Osteocyte (in vitro differentiated cells): ENCODE measurements at regions not wholly inside any gene's neighbourhood (a gene's known extent, or its start where the extent isn't known, plus 50 kb on each side); places are given as distances from the start of the nearest gene placed in this dataset.

Source experiments
- DNase-seq: peaks from one replicate; pipeline ENCODE4 v3.0.0; 2021; ENCODE audit warnings: mixed read lengths; ENCODE audit not compliant: unreplicated experiment; ENCODE audit errors: extremely low spot score
- H3K27ac Mint-ChIP-seq: one replicate; pipeline ENCODE4 v1.8.0; 2021; ENCODE audit warnings: mild to moderate bottlenecking, mixed read lengths; ENCODE audit not compliant: unreplicated experiment
- H3K27me3 Mint-ChIP-seq: one replicate; pipeline ENCODE4 v1.8.0; 2021; ENCODE audit warnings: mixed read lengths; ENCODE audit not compliant: unreplicated experiment
- H3K36me3 Mint-ChIP-seq: one replicate; pipeline ENCODE4 v1.8.0; 2021; ENCODE audit warnings: mixed read lengths; ENCODE audit not compliant: unreplicated experiment
- H3K4me1 Mint-ChIP-seq: one replicate; pipeline ENCODE4 v1.8.0; 2021; ENCODE audit warnings: mixed read lengths; ENCODE audit not compliant: unreplicated experiment
- H3K4me3 Mint-ChIP-seq: one replicate; pipeline ENCODE4 v1.8.0; 2021; ENCODE audit warnings: mild to moderate bottlenecking, moderate library complexity, mixed read lengths; ENCODE audit not compliant: unreplicated experiment
- H3K9me3 Mint-ChIP-seq: one replicate; pipeline ENCODE4 v1.8.0; 2021; ENCODE audit warnings: mixed read lengths; ENCODE audit not compliant: unreplicated experiment
- TF ChIP-seq, protein P1 (sequence below): fragments of 200-600 bp; sonication (generic); IDR thresholded peaks from 2 replicates; pipeline ENCODE4 v1.5.0; 2021; ENCODE audit warnings: antibody characterized with exemption, mild to moderate bottlenecking, moderate library complexity

- no peaks in the 10 kb centered on the region for H3K27me3 Mint-ChIP-seq
- peaks cover 7% of the 10 kb centered on the region for H3K9me3 Mint-ChIP-seq
Measured at GRCh38 chr4:164481306-164482091, 272.4 kb upstream of the SMIM31 start.

GRCh38 chr4:164482092-164482404 lies 271.9 kb upstream of the SMIM31 start:
- peaks cover 4% of the 10 kb centered on the region for H3K9me3 Mint-ChIP-seq
- H3K4me3 Mint-ChIP-seq: no peak overlapping the region
- no peak for DNase-seq
- no peak overlapping the region for H3K27ac Mint-ChIP-seq
- no peaks in the 10 kb centered on the region for H3K27me3 Mint-ChIP-seq
- H3K4me1 Mint-ChIP-seq: no peaks in the 10 kb centered on the region
- TF ChIP-seq, protein P1, sequence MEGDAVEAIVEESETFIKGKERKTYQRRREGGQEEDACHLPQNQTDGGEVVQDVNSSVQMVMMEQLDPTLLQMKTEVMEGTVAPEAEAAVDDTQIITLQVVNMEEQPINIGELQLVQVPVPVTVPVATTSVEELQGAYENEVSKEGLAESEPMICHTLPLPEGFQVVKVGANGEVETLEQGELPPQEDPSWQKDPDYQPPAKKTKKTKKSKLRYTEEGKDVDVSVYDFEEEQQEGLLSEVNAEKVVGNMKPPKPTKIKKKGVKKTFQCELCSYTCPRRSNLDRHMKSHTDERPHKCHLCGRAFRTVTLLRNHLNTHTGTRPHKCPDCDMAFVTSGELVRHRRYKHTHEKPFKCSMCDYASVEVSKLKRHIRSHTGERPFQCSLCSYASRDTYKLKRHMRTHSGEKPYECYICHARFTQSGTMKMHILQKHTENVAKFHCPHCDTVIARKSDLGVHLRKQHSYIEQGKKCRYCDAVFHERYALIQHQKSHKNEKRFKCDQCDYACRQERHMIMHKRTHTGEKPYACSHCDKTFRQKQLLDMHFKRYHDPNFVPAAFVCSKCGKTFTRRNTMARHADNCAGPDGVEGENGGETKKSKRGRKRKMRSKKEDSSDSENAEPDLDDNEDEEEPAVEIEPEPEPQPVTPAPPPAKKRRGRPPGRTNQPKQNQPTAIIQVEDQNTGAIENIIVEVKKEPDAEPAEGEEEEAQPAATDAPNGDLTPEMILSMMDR: no peak
- H3K36me3 Mint-ChIP-seq: no peaks in the 10 kb centered on the region

More at GRCh38 chr4:164481306-164482091, 272.4 kb upstream of the SMIM31 start:
- no peaks in the 10 kb centered on the region for H3K4me1 Mint-ChIP-seq
- DNase-seq: no peak
- H3K4me3 Mint-ChIP-seq: no peak overlapping the region
- H3K36me3 Mint-ChIP-seq: no peaks in the 10 kb centered on the region
- H3K27ac Mint-ChIP-seq: no peak overlapping the region
- TF ChIP-seq, protein P1: no peak

- Mint-ChIP-seq H3K9me3 (peaks cover 4% of the 10 kb centered on the region), H3K27me3 (no peaks in the 10 kb centered on the region), H3K36me3 (no peaks in the 10 kb centered on the region), H3K4me3 (no peak overlapping the region), H3K4me1 (no peaks in the 10 kb centered on the region), H3K27ac (no peak overlapping the region)
- TF ChIP-seq, protein P1: no peak
- DNase-seq: no peak
Measured at GRCh38 chr4:164482758-164483157, 271.2 kb upstream of the SMIM31 start.

DNA sequence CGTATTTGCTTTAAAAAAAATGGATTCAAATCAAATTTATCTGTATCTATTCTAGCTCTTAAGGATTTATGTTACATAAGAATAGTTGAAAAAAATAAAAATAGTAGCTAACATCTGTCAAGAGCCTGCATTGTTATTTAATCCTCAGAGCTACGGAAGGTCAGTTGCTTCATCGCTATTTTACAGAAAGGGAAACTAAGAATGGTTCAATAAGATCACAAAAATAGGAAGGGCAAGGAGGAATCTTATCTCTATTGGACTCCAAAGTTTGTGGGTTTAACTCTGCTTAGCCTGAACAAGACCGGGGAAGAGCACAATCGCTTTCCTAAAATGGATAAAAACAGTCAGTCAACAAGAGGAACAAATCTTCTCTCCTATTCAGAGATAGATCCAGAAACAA lies 270.2 kb upstream of the SMIM31 start:
- Mint-ChIP-seq H3K27me3 (no peaks in the 10 kb centered on the region), H3K27ac (no peak overlapping the region), H3K36me3 (no peaks in the 10 kb centered on the region), H3K4me1 (peaks cover 2% of the 10 kb centered on the region), H3K4me3 (no peak overlapping the region), H3K9me3 (peaks cover 4% of the 10 kb centered on the region)
- TF ChIP-seq, protein P1: no peak
- no peak for DNase-seq

DNA sequence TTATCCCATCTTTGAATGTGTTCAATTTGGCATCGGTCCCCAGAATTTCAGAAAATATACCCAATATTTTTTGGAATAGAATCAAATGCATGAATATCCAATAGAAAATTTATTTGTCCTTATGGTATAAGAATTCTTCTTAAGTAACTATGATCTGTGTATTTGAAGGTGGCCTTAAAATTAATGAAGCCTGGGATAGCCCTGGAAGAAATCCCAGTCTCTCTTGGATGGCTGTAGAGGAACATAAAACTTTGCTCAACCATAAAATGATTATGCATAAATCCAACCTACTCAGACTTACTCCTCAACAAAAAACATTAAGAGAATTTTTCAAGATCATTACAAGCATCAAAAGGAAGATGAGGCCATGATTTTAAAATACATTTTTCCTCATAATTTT lies 269.4 kb upstream of the SMIM31 start:
- peaks cover 2% of the 10 kb centered on the region for H3K4me1 Mint-ChIP-seq
- no peaks in the 10 kb centered on the region for H3K27me3 Mint-ChIP-seq
- DNase-seq: no peak
- TF ChIP-seq, protein P1: no peak
- H3K9me3 Mint-ChIP-seq: peaks cover 4% of the 10 kb centered on the region
- no peaks in the 10 kb centered on the region for H3K36me3 Mint-ChIP-seq
- H3K27ac Mint-ChIP-seq: no peak overlapping the region
- H3K4me3 Mint-ChIP-seq: no peak overlapping the region
